ENCODE measurements at regions not wholly inside any gene's neighbourhood (a gene's known extent, or its start where the extent isn't known, plus 50 kb on each side); places are given as distances from the start of the nearest gene placed in this dataset.

GRCh38 chr5:165631235-165631634 lies 2125.8 kb downstream of the MAT2B start:
- no peak for TF ChIP-seq CTCF (IDR thresholded peaks at IDR 0.05)
- no peak for TF ChIP-seq POLR2A (IDR thresholded peaks at IDR 0.05)
- H3K36me3 ChIP-seq: no peaks in the 10 kb centered on the region
- intact Hi-C loops (cut with DNase I): no loop called here

GRCh38 chr5:165642366-165642765 lies 2136.9 kb downstream of the MAT2B start:
- no peak overlapping the region for H3K27ac ChIP-seq
- 63 to 75% methylated on average over 2 of the region's 2 CpGs for WGBS, 2 donors

More at GRCh38 chr5:165631235-165631634, 2125.8 kb downstream of the MAT2B start:
- no peak overlapping the region for H3K4me3 ChIP-seq (replicated peaks in 1 of 3)
- H3K9me3 ChIP-seq: no peaks in the 10 kb centered on the region
- H3K27ac ChIP-seq: no peak overlapping the region
- no peak for DNase-seq
- no peaks in the 10 kb centered on the region for H3K4me1 ChIP-seq
- no peaks in the 10 kb centered on the region for H3K27me3 ChIP-seq
- 37 to 88% methylated on average over 1 of the region's 1 CpG for WGBS, 2 donors

GRCh38 chr5:165665735-165666400 lies 2160.4 kb downstream of the MAT2B start:
- Histone ChIP-seq H3K4me1 (no peaks in the 10 kb centered on the region), H3K27ac (no peak overlapping the region), H3K9me3 (no peaks in the 10 kb centered on the region), H3K27me3 (no peaks in the 10 kb centered on the region), H3K4me3 (replicated peaks in 1 of 3) (no peak overlapping the region), H3K36me3 (no peaks in the 10 kb centered on the region)
- intact Hi-C loops (cut with DNase I): no loop called here
- no peak for TF ChIP-seq POLR2A (IDR thresholded peaks at IDR 0.05)
- TF ChIP-seq CTCF (IDR thresholded peaks at IDR 0.05): no peak
- no peak for DNase-seq
- WGBS, 2 donors: 91 to 93% methylated on average over 3 of the region's 3 CpGs

More at GRCh38 chr5:165642366-165642765, 2136.9 kb downstream of the MAT2B start:
- intact Hi-C loops (cut with DNase I): no loop called here
- H3K9me3 ChIP-seq: no peaks in the 10 kb centered on the region
- no peak overlapping the region for H3K4me3 ChIP-seq (replicated peaks in 1 of 3)
- H3K27me3 ChIP-seq: no peaks in the 10 kb centered on the region
- TF ChIP-seq POLR2A (IDR thresholded peaks at IDR 0.05) (no peak), CTCF (IDR thresholded peaks at IDR 0.05) (no peak)
- no peaks in the 10 kb centered on the region for H3K36me3 ChIP-seq
- no peak for DNase-seq
- H3K4me1 ChIP-seq: no peaks in the 10 kb centered on the region

- Histone ChIP-seq H3K4me1 (no peaks in the 10 kb centered on the region), H3K4me3 (replicated peaks in 1 of 3) (no peak overlapping the region), H3K9me3 (no peaks in the 10 kb centered on the region), H3K36me3 (no peaks in the 10 kb centered on the region), H3K27ac (no peak overlapping the region), H3K27me3 (no peaks in the 10 kb centered on the region)
- TF ChIP-seq POLR2A (IDR thresholded peaks at IDR 0.05) (no peak), CTCF (IDR thresholded peaks at IDR 0.05) (no peak)
- intact Hi-C loops (cut with DNase I): no loop called here
- DNase-seq: no peak
Observed at GRCh38 chr5:165673499-165673898, 2168.1 kb downstream of the MAT2B start.

GRCh38 chr5:165695796-165696195 lies 2190.4 kb downstream of the MAT2B start:
- Histone ChIP-seq H3K4me3 (replicated peaks in 1 of 3) (no peak overlapping the region), H3K36me3 (no peaks in the 10 kb centered on the region), H3K27me3 (no peaks in the 10 kb centered on the region), H3K27ac (no peak overlapping the region), H3K4me1 (no peaks in the 10 kb centered on the region), H3K9me3 (no peaks in the 10 kb centered on the region)
- intact Hi-C loops (cut with DNase I): no loop called here
- TF ChIP-seq POLR2A (IDR thresholded peaks at IDR 0.05): no peak
- no peak for TF ChIP-seq CTCF (IDR thresholded peaks at IDR 0.05)
- DNase-seq: no peak
- 85 to 94% methylated on average over 1 of the region's 1 CpG for WGBS, 2 donors

All from thyroid gland (tissue), 4 donors.